ENCODE measurements at regions not wholly inside any gene's neighbourhood (a gene's known extent, or its start where the extent isn't known, plus 50 kb on each side); places are given as distances from the start of the nearest gene placed in this dataset.

DNA sequence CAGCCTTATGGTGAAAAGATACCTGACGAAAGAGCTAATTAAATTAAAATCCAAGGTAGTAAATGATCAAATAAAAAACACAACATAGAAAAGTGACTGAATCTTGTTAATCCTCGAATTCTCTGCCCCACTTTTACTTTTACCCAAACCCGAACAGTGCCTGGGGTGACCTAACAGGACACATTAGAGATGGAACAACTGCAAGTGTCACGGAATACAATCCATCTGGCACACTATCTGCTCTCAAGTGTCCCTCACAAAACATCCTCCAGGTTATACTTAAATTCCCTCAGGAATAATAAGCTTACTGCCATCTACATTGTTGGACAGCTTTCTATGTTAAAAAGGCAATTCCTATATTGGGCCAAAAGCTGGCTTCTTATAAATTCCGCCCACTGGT, 236.3 kb upstream of the SLC14A2 start:
- Histone ChIP-seq H3K27ac (no peak overlapping the region), H3F3A (ENCODE audit: low read depth) (no peaks in the 10 kb centered on the region), H3K9ac (no peak overlapping the region), H2AFZ (replicated peaks) (no peak overlapping the region), H3K79me2 (ENCODE audit: low read depth) (no peaks in the 10 kb centered on the region), H4K20me1 (ENCODE audit: low read depth) (no peaks in the 10 kb centered on the region), H3K4me1 (no peaks in the 10 kb centered on the region), H3K27me3 (no peaks in the 10 kb centered on the region), H3K4me2 (no peak overlapping the region), H3K9me3 (ENCODE audit: low read depth) (no peaks in the 10 kb centered on the region), H3K4me3 (no peak overlapping the region), H3K36me3 (no peaks in the 10 kb centered on the region)
- Mint-ChIP-seq H3K36me3 (no peaks in the 10 kb centered on the region), H3K27ac (no peak overlapping the region), H3K9me3 (peaks cover 3% of the 10 kb centered on the region), H3K4me3 (no peak overlapping the region), H3K4me1 (peaks cover 3% of the 10 kb centered on the region), H3K27me3 (ENCODE audit: insufficient read depth, low read depth) (peaks cover 4% of the 10 kb centered on the region)
- TF ChIP-seq, protein P1, sequence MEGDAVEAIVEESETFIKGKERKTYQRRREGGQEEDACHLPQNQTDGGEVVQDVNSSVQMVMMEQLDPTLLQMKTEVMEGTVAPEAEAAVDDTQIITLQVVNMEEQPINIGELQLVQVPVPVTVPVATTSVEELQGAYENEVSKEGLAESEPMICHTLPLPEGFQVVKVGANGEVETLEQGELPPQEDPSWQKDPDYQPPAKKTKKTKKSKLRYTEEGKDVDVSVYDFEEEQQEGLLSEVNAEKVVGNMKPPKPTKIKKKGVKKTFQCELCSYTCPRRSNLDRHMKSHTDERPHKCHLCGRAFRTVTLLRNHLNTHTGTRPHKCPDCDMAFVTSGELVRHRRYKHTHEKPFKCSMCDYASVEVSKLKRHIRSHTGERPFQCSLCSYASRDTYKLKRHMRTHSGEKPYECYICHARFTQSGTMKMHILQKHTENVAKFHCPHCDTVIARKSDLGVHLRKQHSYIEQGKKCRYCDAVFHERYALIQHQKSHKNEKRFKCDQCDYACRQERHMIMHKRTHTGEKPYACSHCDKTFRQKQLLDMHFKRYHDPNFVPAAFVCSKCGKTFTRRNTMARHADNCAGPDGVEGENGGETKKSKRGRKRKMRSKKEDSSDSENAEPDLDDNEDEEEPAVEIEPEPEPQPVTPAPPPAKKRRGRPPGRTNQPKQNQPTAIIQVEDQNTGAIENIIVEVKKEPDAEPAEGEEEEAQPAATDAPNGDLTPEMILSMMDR (IDR thresholded peaks at IDR 0.05), result no peak
- TF ChIP-seq EZH2 (IDR thresholded peaks at IDR 0.05) (no peak), EZH2phosphoT487 (IDR thresholded peaks at IDR 0.05) (no peak)
- DNase-seq (ENCODE audit: low spot score), result no peak

DNA sequence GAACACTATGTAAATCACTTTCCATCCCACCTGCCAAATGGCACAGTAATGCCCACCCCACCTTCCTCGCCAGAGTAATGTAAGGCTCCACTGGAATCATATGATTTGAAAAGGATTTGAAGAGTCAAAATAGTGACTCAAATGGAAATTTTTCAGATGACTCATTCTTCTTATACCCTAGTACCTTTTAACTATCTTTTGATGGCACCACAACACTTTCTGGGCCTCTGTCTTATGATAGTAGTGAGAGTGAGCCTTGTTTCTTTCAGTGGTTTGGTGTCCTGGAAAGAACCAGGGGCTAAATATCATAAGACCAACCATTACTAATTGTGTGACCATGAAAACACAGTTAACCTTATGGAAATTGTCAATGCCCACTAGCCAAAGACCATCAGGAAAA, 235.4 kb upstream of the SLC14A2 start:
- no peak overlapping the region for H2AFZ ChIP-seq (replicated peaks)
- H3K27me3 ChIP-seq, result no peaks in the 10 kb centered on the region
- no peaks in the 10 kb centered on the region for H3K36me3 ChIP-seq
- H3K9ac ChIP-seq, result no peak overlapping the region
- H3K4me1 ChIP-seq, result no peaks in the 10 kb centered on the region
- no peaks in the 10 kb centered on the region for H4K20me1 ChIP-seq (ENCODE audit: low read depth)
- DNase-seq (ENCODE audit: low spot score), result no peak
- Mint-ChIP-seq H3K4me1 (peaks cover 12% of the 10 kb centered on the region), H3K36me3 (no peaks in the 10 kb centered on the region), H3K27ac (no peak overlapping the region), H3K27me3 (ENCODE audit: insufficient read depth, low read depth) (peaks cover 4% of the 10 kb centered on the region), H3K4me3 (no peak overlapping the region), H3K9me3 (peaks cover 3% of the 10 kb centered on the region)
- H3K4me3 ChIP-seq, result no peak overlapping the region
- H3K4me2 ChIP-seq, result no peak overlapping the region
- no peaks in the 10 kb centered on the region for H3F3A ChIP-seq (ENCODE audit: low read depth)
- no peaks in the 10 kb centered on the region for H3K79me2 ChIP-seq (ENCODE audit: low read depth)
- H3K27ac ChIP-seq, result no peak overlapping the region
- TF ChIP-seq EZH2phosphoT487 (IDR thresholded peaks at IDR 0.05), result no peak
- no peak for TF ChIP-seq EZH2 (IDR thresholded peaks at IDR 0.05)
- TF ChIP-seq, protein P1 (IDR thresholded peaks at IDR 0.05), result no peak
- H3K9me3 ChIP-seq (ENCODE audit: low read depth), result no peaks in the 10 kb centered on the region

DNA sequence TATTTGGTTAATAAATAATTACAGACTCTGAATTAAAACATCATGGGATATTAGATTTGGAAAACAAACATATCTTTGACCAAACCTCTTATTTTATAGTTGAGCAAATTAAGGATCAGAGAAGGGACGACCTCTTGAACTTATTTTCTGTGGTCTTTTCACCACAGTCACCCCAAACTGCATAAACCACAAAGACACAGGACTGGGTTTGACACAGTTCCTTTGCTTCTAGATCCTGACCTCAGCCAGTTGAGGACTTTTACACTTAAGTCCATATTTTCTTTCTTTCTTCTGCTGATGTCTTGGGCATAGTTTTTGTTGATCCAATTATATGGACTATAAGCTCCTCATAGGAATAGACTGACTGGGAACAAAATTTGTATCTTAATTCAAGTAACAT, 234.0 kb upstream of the SLC14A2 start:
- DNase-seq (ENCODE audit: low spot score), result no peak
- Mint-ChIP-seq H3K27me3 (ENCODE audit: insufficient read depth, low read depth) (peaks cover 4% of the 10 kb centered on the region), H3K9me3 (no peaks in the 10 kb centered on the region), H3K36me3 (no peaks in the 10 kb centered on the region), H3K27ac (no peak overlapping the region), H3K4me1 (peaks cover 13% of the 10 kb centered on the region), H3K4me3 (no peak overlapping the region)
- no peaks in the 10 kb centered on the region for H3K36me3 ChIP-seq
- no peak for TF ChIP-seq EZH2phosphoT487 (IDR thresholded peaks at IDR 0.05)
- TF ChIP-seq EZH2 (IDR thresholded peaks at IDR 0.05), result no peak
- TF ChIP-seq, protein P1 (IDR thresholded peaks at IDR 0.05), result no peak
- H3K9ac ChIP-seq, result no peak overlapping the region
- no peak overlapping the region for H3K27ac ChIP-seq
- no peak overlapping the region for H2AFZ ChIP-seq (replicated peaks)
- no peaks in the 10 kb centered on the region for H4K20me1 ChIP-seq (ENCODE audit: low read depth)
- no peak overlapping the region for H3K4me3 ChIP-seq
- no peaks in the 10 kb centered on the region for H3K27me3 ChIP-seq
- H3K4me2 ChIP-seq, result no peak overlapping the region
- H3F3A ChIP-seq (ENCODE audit: low read depth), result no peaks in the 10 kb centered on the region
- H3K9me3 ChIP-seq (ENCODE audit: low read depth), result no peaks in the 10 kb centered on the region
- H3K79me2 ChIP-seq (ENCODE audit: low read depth), result no peaks in the 10 kb centered on the region
- H3K4me1 ChIP-seq, result no peaks in the 10 kb centered on the region
